ENCODE measurements at regions not wholly inside any gene's neighbourhood (a gene's known extent, or its start where the extent isn't known, plus 50 kb on each side); places are given as distances from the start of the nearest gene placed in this dataset.

GRCh38 chr20:4068708-4069107 lies 53.4 kb upstream of the RNF24 start:
- TF ChIP-seq, protein P1, sequence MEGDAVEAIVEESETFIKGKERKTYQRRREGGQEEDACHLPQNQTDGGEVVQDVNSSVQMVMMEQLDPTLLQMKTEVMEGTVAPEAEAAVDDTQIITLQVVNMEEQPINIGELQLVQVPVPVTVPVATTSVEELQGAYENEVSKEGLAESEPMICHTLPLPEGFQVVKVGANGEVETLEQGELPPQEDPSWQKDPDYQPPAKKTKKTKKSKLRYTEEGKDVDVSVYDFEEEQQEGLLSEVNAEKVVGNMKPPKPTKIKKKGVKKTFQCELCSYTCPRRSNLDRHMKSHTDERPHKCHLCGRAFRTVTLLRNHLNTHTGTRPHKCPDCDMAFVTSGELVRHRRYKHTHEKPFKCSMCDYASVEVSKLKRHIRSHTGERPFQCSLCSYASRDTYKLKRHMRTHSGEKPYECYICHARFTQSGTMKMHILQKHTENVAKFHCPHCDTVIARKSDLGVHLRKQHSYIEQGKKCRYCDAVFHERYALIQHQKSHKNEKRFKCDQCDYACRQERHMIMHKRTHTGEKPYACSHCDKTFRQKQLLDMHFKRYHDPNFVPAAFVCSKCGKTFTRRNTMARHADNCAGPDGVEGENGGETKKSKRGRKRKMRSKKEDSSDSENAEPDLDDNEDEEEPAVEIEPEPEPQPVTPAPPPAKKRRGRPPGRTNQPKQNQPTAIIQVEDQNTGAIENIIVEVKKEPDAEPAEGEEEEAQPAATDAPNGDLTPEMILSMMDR (IDR thresholded peaks at IDR 0.05), result no peak
- TF ChIP-seq POLR2A (IDR thresholded peaks at IDR 0.05), result no peak
